KG1 (cell line): ENCODE measurements at regions not wholly inside any gene's neighbourhood (a gene's known extent, or its start where the extent isn't known, plus 50 kb on each side); places are given as distances from the start of the nearest gene placed in this dataset.

Experiments
- DNase-seq: peaks from one replicate; lab custom pipeline; 2025; lab: John Stamatoyannopoulos, UW

DNA sequence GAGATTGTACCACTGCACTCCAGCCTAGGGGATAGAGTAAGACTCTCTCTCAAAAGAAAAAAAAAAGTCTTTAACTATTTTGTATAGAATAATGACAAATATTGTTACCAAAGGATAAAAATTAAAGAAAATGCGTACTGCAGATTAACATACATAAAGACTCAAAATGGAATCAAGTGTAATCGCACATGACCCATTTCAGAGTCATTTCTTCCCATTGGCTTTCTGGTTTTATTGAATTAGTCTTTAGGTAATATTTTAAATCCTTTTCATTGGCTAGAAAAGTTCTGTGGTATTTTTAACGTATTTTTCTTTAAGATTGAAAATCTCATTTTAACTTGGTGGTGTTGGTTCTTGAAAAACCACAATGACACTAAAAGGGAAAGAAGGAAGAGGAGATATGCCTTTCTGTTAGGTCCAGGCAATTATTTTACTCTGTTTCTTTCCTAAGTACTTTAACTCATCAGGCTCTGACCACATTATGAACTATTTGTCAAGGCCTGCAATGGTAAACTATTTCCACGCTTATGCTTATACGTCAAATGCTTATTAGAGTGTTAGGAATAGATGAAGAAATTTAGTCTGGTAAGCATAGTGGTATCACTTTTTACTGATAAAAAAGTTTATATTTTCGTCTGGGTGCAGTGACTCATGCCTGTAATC is 52.3 kb downstream of the PLEKHG1 start:
- DNase-seq: no peak

DNA sequence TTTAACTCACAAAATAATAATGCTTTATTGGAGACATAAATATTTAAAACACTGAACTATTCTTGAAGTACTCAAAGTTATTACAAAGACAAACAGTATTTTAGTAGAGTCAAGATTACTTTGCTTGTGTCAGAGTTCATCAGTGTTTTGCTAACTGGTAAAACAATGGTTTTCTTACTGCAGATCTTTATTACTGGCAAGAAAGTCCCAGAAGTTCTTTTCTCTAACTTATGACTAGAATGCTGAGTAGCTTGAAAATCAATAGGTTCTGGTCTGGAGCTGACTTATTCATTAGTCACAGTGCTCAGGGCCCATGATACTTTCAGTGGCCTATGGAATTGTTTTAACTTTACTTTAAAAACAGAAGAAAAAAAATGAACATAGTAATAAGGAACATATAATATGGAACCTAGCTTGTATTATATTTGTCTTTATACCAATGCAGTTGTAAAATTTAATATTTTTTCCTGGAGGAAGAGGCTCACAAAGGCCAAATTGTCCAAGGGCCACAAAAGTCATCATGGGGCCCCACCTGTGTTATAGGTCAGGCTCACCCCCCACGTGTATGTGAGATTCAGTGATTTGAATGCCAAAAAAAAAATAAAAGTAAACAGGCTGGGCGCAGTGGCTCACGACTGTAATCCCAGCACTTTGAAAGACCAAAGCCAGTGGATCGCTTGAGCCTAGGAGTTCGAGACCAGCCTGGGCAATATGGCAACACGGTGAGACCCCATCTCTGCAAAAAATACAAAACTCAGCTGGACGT is 53.3 kb downstream of the PLEKHG1 start:
- DNase-seq: no peak

DNA sequence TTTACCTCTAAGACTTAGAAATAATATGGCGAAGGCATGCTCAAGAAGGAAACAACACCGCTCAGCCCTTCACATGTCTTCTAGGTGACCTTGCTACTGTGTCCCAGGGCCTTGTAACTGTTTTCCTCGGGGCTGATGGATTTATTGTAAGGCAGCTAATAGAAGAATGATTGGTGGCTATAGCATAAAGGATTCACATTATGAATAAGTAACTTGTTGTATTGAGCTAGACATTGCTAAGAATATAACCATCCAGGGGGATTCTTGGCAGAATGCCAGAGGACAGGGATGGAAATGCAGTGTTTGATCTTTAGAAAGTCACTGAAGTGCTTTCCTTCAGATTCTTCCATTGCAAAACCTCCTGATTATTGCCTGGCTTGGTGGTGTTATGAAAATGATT is 54.9 kb downstream of the PLEKHG1 start:
- DNase-seq: no peak

DNA sequence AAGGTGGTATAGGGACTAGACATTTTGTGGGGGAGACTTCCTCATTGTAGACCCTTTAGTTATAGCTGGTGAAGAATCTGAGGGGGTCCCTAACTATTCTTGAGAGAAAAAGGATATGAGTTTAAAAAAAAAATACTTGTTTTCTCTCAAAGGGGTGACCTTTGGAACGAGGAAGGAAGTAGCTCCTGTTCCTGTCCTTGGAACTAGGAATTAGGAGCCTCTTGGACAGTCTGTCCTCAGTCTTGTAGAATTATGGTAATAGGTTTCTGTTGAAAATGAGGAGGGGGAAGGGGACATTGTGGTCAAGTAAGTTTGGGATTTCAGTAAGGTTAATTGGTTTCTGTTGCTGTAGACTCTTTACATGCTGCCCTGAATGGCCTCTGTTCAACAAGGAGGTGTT is 56.5 kb downstream of the PLEKHG1 start:
- DNase-seq: no peak

- no peak for DNase-seq
These were observed 58.7 kb downstream of the PLEKHG1 start for GRCh38 chr6:150658421-150658820.

DNA sequence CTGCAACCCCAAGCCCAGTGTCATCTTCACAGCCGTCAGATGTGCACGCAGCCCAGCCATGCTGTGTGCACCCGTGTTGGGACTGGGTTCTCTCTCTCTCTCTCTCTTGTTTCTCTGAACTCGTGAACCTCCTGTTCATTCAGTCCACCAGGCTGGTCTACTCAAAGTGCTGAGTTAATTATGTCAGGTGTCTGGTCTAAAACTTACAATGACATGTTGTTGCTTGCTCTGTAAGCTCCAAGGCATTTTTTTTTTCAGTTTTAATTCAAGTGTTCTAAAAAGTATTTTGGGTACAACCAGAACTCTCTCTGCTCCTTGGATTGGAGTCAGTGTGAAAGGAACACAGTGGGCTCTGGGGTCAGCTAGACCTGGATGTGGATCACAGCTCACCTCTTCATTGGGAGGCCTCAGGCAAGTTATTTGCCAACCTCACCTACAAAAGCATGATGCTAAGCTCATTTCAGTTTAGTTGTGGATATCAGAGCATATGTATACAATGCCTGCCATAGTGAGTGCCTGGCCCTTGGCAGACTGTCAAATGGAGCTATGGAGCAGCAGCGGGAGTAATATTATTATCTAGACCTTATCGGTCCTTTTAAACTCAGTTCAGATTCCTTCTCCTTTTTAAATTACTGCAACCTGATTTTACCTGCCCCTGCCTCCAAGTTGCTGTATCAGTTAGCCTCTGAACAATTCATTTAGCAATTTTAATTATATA is 59.5 kb downstream of the PLEKHG1 start:
- no peak for DNase-seq

- DNase-seq: no peak
These were observed 61.7 kb downstream of the PLEKHG1 start for GRCh38 chr6:150661216-150662007.

DNA sequence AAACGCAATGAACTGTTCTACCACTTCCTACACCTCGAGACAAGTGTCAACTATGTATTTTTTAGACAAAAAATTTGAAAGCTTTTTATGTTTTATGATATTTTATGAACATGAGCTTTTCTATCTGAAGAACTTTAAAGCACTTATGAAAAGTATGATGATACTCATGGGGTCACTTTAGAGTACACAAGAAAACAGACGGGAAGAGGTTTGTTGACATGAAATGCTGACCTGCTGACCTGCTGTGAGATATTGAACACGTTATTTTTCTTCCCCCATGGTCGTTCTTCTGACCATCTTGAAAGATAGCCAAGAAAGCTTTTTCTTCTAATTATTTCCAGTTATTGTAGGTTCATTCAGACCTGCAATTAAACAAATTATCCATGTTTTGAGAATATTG is 63.1 kb downstream of the PLEKHG1 start:
- DNase-seq: no peak

- no peak for DNase-seq
These were observed 64.4 kb downstream of the PLEKHG1 start for GRCh38 chr6:150664091-150664490.

- no peak for DNase-seq
These were observed 66.4 kb downstream of the PLEKHG1 start for GRCh38 chr6:150666071-150666470.

DNA sequence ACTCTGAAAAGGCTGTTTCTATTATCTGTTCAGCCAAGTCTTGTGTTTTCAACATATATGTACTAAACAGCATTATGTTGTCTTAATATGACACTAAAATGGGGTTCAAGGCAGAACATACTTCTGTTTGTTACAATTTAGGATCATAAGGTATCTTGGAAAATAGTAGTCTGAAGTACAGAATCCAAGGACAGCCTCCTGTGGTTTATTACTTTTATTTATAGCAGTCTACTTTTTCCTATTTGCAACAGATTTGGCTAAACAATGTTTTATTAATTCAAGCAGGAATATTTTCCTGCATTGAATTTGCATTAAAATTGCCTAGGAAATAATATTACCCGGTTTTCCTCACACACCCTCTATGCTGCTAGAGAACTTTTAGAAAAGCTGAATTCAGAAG is 67.7 kb downstream of the PLEKHG1 start:
- no peak for DNase-seq

DNA sequence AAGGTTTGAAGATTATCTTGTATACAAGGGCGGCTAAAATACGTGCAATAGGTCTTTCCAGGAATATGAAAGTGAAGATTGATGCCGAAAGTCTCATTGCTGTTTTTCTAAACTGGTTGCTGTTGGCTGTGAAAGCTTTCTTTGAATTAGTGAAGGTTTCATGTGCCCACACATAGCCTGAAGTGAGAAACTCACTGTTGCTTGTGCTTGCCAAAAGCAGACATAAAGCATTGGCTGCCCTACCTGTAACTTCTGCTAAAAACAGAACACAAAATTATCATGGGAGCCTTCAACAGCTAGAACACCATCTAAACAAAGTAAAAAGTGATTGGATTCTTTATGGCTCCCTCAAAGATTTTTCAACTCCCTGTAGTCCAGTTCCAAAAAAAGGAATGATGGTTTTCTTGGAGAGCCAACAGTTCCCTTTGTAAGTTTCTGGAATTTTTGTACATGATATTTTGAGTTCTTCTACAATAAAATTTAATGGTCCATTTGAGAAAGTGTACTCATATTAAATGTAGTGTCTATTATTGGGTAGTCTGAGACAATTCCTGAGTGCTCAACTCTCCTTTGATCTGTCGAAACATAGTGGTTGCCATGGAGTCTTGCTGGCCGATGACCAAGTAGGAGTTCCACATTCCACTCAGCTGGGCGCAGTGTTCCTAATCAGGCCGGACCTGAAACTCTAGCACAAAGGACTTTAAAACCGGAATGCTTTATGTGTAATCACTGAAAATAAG is 68.5 kb downstream of the PLEKHG1 start:
- DNase-seq: no peak

DNA sequence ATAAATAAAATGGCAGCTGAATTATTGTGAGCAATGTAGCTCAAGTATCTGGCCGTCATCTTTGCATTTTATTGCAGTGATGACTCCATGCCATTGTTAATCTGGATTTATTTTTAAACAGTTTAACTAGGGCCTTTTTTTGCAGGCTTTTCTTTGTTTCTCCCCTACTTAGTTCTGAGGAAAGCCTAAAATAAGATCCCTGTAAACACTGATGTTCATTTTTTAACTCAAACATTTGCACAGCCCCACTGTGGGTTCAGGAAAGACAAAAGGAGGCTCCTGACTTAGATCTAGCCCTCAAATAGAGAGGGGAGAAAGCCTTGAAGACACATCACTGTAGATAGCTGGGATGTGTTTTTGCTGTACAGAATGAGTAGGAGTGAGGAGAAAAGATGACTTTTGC is 69.2 kb downstream of the PLEKHG1 start:
- DNase-seq: no peak

DNA sequence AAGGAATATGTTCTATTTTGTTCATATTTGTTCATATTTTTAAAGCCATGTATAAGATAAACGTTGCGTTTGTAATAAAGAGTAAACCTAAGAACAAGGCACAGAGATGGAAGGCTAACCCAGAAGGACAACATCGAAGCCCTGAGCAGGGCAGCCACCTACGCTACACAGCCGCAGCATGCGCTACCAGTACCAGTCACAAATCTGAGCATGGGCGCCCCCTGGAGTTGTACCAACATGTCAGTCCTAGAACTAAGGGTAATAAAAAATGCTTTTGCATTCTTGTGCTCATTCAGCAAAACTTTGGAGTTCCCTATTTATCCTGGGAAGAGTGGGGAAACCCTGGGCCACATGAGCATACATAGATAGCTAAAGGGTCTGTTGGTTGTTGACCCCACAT is 70.6 kb downstream of the PLEKHG1 start:
- no peak for DNase-seq

DNA sequence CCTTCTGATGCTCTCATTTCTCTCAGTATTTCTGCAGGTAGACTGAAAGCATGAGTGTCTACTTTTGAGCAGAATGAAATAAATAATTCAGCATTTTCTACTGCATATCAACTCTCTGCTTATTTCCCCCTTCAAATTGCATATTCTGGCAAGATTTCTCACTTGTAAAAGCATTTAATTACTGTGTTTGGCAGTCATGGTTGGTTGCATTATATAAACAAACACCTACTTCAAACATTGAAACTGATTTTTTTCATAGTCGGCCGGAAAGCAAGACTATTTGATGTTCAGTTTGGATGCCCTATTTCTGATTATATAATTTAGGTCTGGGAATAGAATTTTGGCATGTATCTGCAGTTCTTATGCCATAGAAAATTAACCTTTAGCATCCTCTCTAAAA is 73.1 kb downstream of the PLEKHG1 start:
- DNase-seq: no peak

DNA sequence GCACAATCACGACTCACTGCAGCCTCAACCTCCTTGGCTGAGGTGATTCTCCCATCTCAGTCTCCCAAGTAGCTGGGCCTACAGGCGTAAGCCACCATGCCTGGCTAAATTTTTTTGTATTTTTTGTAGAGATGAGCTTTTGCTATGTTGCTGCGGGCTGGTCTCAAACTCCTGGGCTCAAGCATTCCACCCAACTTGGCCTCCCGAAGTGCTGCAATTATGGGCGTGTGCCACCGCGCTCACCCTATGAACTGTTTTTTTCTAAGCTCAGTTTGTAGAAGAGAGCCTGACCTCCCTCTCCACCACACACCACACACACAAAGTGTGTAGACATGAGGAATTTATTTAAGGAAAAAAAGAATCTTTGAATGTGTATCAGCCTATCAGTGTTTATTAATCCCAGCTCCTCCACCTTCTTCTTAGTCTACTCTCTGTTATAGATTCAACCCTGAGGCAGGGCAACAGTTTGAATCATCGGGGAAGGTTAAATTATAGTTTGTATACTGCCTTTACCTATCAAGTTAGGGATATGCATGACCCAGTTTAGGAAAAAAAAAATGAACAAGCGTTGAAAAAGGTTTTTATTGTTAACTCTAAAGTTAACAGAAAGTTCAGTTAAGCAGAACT is 74.1 kb downstream of the PLEKHG1 start:
- no peak for DNase-seq

GRCh38 chr6:150676344-150676743 is 76.7 kb downstream of the PLEKHG1 start:
- DNase-seq: no peak

GRCh38 chr6:150676772-150677171 is 77.1 kb downstream of the PLEKHG1 start:
- no peak for DNase-seq

- DNase-seq: no peak
These were observed 80.8 kb downstream of the PLEKHG1 start for GRCh38 chr6:150680510-150680909.

- no peak for DNase-seq
These were observed 82.1 kb downstream of the PLEKHG1 start for GRCh38 chr6:150681578-150682395.
